ENCODE measurements at regions not wholly inside any gene's neighbourhood (a gene's known extent, or its start where the extent isn't known, plus 50 kb on each side); places are given as distances from the start of the nearest gene placed in this dataset.
"Not testable (repeated sequence)": the region's sequence is repeated elsewhere in the genome, so short reads cannot be mapped to it uniquely, and the experiment has no call there.

GRCh38 chr21:14903172-14903865 is 161.5 kb downstream of the NRIP1 start:
- DNase-seq (ENCODE audit: low read depth in 4 of 4, low spot score in 2 of 4), result no peak

- DNase-seq (ENCODE audit: low read depth in 4 of 4, low spot score in 2 of 4), result no peak
Observed at GRCh38 chr21:14901482-14901958, 163.3 kb downstream of the NRIP1 start.

- no peak for DNase-seq (ENCODE audit: low read depth in 4 of 4, low spot score in 2 of 4)
Observed at GRCh38 chr21:14900611-14901010, 164.2 kb downstream of the NRIP1 start.

DNA sequence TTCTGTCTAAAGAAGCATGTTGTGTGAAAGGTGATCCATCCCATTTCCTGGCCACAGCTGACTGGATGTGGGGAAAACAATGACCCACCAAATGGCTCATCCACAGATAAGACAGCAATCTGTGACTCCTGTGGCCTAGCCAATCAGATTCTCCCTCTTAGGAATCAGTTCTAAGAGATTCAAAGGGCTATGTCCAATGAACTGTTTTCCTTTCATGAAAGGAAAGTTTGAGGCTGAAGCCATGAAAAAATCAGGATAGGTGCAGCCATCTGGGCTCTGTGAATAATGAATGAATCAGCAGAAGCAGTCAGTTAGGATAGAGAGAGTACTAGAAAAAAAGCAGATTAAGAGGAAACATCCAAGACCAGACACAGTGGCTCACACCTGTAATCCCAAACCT is 164.7 kb downstream of the NRIP1 start:
- DNase-seq (ENCODE audit: low read depth in 4 of 4, low spot score in 2 of 4), result no peak

DNA sequence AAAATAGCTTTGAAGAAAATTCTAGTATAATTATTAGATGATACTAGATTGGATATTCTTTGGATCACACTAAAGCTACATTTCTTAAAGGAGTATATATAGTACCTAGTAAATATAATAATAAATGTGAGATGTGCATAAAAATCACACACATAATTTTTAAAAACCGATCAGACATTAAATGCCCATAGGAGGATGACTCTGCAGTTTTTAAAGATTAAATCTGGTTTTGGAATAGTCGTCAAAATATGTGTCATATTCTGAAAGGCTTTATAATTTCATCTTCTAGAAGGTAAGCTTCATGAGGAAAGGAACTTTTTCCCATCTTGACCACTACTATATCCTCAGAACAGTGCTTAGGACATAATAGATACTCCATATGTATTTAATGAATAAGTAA is 169.0 kb downstream of the NRIP1 start:
- DNase-seq (ENCODE audit: low read depth in 4 of 4, low spot score in 2 of 4), result no peak

DNA sequence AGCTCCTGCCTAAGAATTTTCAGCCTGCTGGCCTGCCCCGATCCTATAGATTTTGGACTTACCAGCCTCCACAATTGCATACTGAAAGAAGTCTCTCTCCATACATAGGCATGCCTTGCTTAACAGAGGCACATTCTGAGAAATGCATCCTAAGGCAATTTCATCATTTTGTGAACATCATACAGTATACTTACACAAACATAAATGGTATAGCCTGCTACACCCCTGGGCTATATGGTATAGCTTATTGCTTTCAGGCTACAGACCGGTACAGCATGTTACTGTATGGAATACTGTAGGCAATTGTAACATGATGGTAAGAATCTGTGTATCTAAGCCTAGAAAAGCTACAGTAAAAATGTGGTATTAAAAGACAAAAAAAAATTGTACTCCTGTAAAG is 174.7 kb downstream of the NRIP1 start:
- DNase-seq (ENCODE audit: low read depth in 4 of 4, low spot score in 2 of 4), result no peak

- no peak for DNase-seq (ENCODE audit: low read depth in 4 of 4, low spot score in 2 of 4)
Observed at GRCh38 chr21:14889080-14889810, 175.6 kb downstream of the NRIP1 start.

GRCh38 chr21:14888202-14888601 is 176.6 kb downstream of the NRIP1 start:
- DNase-seq (ENCODE audit: low read depth in 4 of 4, low spot score in 2 of 4), result no peak

DNA sequence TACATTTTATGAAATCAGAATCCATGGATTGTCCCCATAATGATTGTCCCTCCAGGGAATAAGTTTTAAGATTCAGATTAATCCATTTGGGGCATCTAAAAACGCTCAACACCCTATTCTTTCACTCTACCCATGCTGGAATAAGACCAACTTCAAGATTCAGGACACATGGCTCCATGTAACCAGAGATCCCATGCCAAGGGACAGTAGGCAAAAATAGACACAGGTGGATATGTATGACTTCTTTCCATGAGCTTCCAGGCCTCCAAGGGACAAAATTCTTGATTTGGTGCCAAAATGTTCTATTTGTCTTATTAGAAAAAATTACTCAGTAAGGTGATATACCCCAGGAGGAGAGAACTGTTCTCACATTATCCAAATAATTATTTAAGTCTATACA is 178.8 kb downstream of the NRIP1 start:
- no peak for DNase-seq (ENCODE audit: low read depth in 4 of 4, low spot score in 2 of 4)

GRCh38 chr21:14883351-14883750 is 181.4 kb downstream of the NRIP1 start:
- no peak for DNase-seq (ENCODE audit: low read depth in 4 of 4, low spot score in 2 of 4)

- DNase-seq (ENCODE audit: low read depth in 4 of 4, low spot score in 2 of 4), result not testable (repeated sequence)
Observed at GRCh38 chr21:14882545-14882944, 182.3 kb downstream of the NRIP1 start.

GRCh38 chr21:14881863-14882499 is 182.8 kb downstream of the NRIP1 start:
- no peak for DNase-seq (ENCODE audit: low read depth in 4 of 4, low spot score in 2 of 4)

DNA sequence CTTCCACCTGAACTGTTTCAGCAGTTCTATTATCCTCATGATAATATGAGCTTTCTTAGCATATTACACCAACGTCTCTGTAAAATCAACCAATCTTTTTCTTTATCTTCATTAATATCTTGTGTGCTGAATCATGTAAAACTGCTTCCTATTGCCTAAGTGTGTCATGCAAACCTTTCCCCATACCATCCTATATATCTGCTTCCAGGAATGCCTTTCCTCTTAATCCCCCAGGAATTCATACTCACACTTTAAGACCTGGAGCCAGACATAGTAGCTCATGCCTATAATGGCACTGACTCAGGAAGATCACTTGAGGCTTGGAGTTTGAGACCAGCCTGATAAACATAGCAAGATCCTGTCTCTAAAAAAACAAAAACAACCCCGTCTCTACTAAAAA is 183.9 kb downstream of the NRIP1 start:
- DNase-seq (ENCODE audit: low read depth in 4 of 4, low spot score in 2 of 4), result no peak

DNA sequence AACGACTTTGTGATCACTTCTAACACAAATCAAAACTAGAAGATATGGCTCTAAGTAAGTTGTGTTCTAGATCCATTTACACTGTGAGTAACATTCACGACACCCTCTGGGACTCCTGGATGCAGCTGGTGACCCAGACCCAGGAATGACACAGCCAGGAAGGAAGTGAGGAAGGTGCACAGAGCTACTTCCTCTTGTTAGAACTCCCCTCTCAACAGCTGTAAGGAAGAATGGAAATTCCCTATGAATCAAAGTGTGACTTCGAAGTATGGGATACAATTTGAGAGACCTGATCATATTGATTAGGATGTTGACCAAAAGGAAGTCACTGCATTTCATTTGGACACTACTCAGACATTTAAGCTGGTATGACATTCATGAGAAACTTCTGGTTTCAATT is 185.3 kb downstream of the NRIP1 start:
- DNase-seq (ENCODE audit: low read depth in 4 of 4, low spot score in 2 of 4), result no peak

DNA sequence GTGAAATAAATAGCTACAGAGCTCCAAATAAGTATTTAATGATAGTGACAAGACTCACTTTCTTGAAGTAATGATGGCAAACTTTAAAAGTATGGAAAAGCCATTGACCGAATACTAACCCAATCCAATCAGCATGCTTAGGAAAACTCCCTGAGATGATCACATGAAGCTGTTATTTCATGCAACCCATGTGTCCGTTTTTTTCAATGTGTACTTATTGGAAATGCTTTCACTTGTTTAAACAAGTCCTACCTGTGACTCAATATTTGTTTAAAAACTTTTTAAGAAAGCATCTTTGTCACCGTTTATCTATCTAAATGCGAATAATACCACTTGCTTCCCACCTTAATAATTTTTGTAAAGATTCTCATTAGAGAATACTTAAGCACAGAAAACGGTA is 185.8 kb downstream of the NRIP1 start:
- no peak for DNase-seq (ENCODE audit: low read depth in 4 of 4, low spot score in 2 of 4)

DNA sequence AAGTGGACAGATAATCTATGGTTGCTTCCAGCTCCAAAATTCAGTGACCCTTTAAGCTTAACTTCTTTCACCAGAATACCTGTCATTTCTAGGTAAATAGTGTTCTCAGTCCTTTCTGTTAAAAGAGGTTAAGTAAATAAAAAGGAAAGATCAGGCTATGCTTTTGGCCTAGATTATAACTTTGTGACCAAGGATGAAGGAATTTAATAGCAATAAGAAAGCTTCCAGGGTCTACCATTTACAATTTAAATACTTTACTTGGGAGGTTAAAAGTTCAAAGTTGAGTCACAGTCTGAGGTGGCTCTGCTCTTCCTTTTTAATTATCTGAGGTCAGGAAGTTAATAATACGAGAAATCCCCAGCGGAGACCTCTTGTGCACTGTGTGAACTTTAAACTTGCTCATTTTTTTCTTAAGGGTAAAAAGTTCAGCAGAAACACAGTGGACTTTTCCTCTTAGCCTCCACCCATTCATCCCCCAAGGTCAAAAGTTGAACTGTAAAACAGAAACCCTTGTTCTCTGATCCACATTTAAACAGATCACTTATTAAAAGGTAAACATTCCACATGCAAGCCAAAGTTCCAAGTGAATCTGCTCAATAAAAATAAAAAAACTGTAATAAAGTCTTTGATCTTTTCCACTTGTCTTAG is 187.1 kb downstream of the NRIP1 start:
- no peak for DNase-seq (ENCODE audit: low read depth in 4 of 4, low spot score in 2 of 4)

- DNase-seq (ENCODE audit: low read depth in 4 of 4, low spot score in 2 of 4), result no peak
Observed at GRCh38 chr21:14876524-14876840, 188.3 kb downstream of the NRIP1 start.

DNA sequence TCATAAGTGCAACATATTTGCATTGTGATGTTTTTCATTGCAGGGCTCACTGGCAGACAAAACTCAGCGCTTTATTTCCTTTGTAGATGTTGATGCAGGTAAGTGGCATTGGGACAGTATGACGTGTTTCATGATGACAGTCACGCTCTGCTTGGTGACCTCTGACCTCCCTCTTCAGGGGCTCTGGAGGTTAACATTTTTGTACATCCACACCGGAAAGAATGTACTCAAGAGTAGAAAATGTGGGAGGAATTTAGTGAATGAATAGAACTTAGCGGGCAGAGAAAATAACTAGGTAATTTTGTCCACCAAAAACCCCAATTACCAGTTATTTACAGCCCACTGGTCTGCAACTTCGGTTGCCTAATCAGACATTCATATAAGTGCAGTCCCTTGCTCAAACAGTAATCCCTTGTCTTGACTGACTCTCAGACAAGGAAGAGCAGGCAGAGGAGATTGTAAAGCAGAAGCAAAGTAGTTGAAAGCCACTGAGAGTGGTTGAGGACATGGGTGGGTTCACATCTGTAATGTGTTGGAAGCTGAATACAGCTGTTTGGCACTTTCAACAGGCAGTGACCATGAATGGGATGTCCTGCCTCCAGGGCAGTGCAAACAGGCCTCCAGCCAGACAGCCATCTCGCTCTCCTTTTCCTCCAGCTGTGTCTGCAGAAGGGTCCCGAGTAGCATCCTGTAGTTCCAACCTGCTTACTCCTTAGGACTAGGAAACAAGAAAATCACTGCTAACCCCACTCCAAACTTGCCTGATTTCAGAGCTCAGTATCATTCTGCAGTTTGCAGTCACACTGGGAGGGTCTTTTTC is 188.9 kb downstream of the NRIP1 start:
- no peak for DNase-seq (ENCODE audit: low read depth in 4 of 4, low spot score in 2 of 4)

DNA sequence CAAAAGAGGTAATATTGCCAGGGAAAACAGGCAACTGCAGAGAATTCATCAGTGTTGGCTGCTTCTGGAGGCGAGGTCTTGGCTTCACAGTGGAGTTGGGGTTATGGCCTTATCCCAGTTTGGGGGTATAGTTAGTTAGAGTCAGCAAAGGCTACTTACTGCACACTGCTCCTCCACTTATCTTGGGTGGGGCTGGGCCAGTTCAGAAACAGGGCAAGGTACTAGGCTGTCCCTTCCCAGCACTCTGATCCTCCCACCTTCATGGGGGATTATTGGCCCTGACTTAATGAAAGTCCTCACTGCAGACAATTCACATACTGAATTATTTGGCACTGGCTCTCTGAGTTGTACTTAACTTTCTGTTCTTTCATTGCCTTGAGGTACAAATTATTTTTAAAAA is 189.6 kb downstream of the NRIP1 start:
- no peak for DNase-seq (ENCODE audit: low read depth in 4 of 4, low spot score in 2 of 4)

DNA sequence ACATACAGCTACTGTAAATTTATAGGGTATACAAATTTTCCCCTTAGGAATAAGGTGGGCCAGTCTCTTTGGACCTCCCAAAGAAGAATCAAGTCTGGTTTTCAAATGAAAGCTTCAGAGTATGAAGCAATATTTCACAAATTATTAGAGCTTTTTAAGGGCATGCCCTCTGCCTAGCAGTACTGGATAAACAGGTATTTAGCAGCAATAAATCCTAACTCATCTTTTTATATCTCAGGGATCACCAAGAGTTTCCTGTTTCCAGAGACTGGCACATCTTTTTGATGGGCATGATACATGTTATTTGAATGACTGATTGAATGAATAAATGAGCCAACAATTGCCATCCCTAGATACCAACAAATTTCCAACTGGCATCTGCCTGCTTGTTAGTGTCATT is 190.4 kb downstream of the NRIP1 start:
- no peak for DNase-seq (ENCODE audit: low read depth in 4 of 4, low spot score in 2 of 4)

DNA sequence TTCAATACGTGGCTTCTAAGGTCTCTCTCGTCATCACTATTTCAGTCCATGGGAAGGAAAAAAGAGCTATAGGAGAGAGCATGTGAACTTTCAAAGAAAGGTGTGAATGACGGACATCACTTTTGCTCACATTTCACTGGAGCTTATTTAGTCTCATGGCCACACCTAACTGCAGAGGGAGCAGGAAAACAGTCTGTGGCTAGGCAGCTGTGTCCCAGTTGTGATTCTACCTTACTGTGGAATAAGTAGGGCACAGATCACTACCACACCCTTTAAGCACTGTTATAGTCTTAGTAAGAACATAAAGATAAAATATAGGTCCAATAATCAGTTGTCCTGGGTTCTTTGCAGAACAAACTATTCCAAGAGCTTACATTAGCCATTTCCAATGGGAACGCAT is 192.9 kb downstream of the NRIP1 start:
- DNase-seq (ENCODE audit: low read depth in 4 of 4, low spot score in 2 of 4), result no peak

All from left renal cortex interstitium (tissue), 4 donors.